Lung (tissue), 11 donors: ENCODE measurements at regions not wholly inside any gene's neighbourhood (a gene's known extent, or its start where the extent isn't known, plus 50 kb on each side); places are given as distances from the start of the nearest gene placed in this dataset.

Experiments used
- ATAC-seq: fragments of 200-7000 bp; cut with Tn5 transposase; one replicate; pipeline ENCODE4 v1.9.1; 2020; ENCODE audit warnings: moderate number of reproducible peaks; ENCODE audit not compliant: insufficient read depth, low FRiP score
- DNase-seq, 3 donors: peaks; one replicate each; pipeline ENCODE4 v3.0.0-alpha.2; 2013 to 2017
- H3K27ac ChIP-seq, 2 donors: one replicate each; pipeline ENCODE4 v1.5.1; 2013; ENCODE audit warnings: mild to moderate bottlenecking in 2 of 2, moderate library complexity in 2 of 2, control low read depth in 1 of 2, inconsistent platforms in 1 of 2, low read depth in 1 of 2, low read length in 1 of 2
- H3K27me3 ChIP-seq, 3 donors: one replicate each; pipeline ENCODE4 v1.5.1; 2013; ENCODE audit warnings: low read length in 2 of 3; ENCODE audit not compliant: control insufficient read depth in 3 of 3, insufficient read depth in 3 of 3
- H3K36me3 ChIP-seq, 4 donors: one replicate each; pipeline ENCODE4 v1.5.1; 2013; ENCODE audit warnings: low read length in 4 of 4, mild to moderate bottlenecking in 1 of 4, moderate library complexity in 1 of 4; ENCODE audit not compliant: control insufficient read depth in 4 of 4, insufficient read depth in 4 of 4
- H3K4me1 ChIP-seq, 5 donors: one replicate each; pipeline ENCODE4 v1.5.1; 2013; ENCODE audit warnings: low read length in 5 of 5, mild to moderate bottlenecking in 2 of 5, moderate library complexity in 1 of 5; ENCODE audit not compliant: control insufficient read depth in 5 of 5, insufficient read depth in 5 of 5
- H3K4me3 ChIP-seq: one replicate; pipeline ENCODE4 v1.5.1; 2013; ENCODE audit warnings: mild to moderate bottlenecking, control low read depth, moderate library complexity
- H3K9ac ChIP-seq, 2 donors: one replicate each; pipeline ENCODE4 v1.5.1; 2013; ENCODE audit warnings: low read length in 2 of 2, control low read depth in 1 of 2; ENCODE audit not compliant: insufficient read depth in 1 of 2
- H3K9me3 ChIP-seq, 4 donors: one replicate each; pipeline ENCODE4 v1.5.1; 2013; ENCODE audit warnings: low read length in 3 of 4, mild to moderate bottlenecking in 1 of 4, moderate library complexity in 1 of 4; ENCODE audit not compliant: control insufficient read depth in 4 of 4, insufficient read depth in 3 of 4
- CTCF ChIP-seq: IDR thresholded peaks from 2 replicates; pipeline ENCODE4 v1.5.1; 2012; ENCODE audit warnings: mild to moderate bottlenecking; ENCODE audit errors: control extremely low read depth, extremely low read depth
- whole genome bisulfite sequencing, 2 donors: extraction: QIAGEN DNeasy Blood & Tissue Kit; methylation state at CpG; one replicate each; pipeline ENCODE4 v1.1.7; 2013; 5-methylcytosine and 5-hydroxymethylcytosine counted together
- donor health status: control.
- donor health status: control.
- donor health status: Bipolar disorder and iron deficiency.
- donor health status: healthy.
- donor health status: DM: yes; HTN: yes; CAD: no.

DNA sequence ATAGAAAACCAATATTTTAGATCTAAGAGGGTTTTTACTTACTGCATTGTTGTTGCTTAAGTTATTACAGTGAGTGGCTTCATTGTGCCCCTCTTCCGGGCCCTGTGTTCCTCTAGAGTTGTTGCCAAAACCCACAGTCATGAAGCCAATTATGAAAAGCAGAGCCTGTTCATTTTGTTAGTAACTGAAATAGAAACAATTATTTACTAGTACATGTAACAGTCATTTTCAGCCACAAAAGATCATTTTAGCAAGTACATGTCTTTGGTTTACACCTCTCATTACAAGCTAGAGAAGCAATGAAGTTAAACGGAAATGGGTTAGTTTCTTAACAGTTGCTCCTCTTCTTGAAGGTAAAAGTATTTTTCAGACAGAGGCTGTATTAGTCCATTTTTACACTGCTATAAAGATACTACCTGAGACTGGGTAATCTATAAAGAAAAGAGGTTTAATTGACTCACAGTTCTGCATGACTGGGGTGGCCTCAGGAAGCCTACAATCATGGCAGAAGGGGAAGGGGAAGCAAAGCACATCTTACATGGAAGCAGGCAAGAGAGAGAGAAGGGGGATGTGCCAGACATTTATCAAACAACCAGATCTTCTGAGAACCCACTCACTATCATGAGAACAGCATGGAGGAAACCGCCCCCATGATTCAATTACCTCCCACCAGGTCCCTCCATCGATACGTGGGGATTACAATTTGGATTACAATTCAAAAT, 380.5 kb downstream of the SFMBT2 start:
- no peak for TF ChIP-seq CTCF
- Histone ChIP-seq H3K9ac (no peak overlapping the region), H3K36me3 (no peaks in the 10 kb centered on the region), H3K4me3 (no peak overlapping the region), H3K9me3 (no peaks in the 10 kb centered on the region), H3K4me1 (no peaks in the 10 kb centered on the region), H3K27ac (no peak overlapping the region), H3K27me3 (peaks cover 0 to 2% (median 0%) of the 10 kb centered on the region in 3 donors)
- ATAC-seq, result no peak
- no peak for DNase-seq
- WGBS, 2 donors, result 85 to 92% methylated on average over 5 of the region's 5 CpGs

GRCh38 chr10:7029672-7030071, 381.2 kb downstream of the SFMBT2 start:
- no peak for TF ChIP-seq CTCF
- Histone ChIP-seq H3K9ac (no peak overlapping the region), H3K9me3 (no peaks in the 10 kb centered on the region), H3K27me3 (no peaks in the 10 kb centered on the region), H3K4me3 (no peak overlapping the region), H3K36me3 (no peaks in the 10 kb centered on the region), H3K27ac (no peak overlapping the region), H3K4me1 (no peaks in the 10 kb centered on the region)
- DNase-seq (no peak), ATAC-seq (no peak)
- WGBS, 2 donors, result 43 to 45% methylated on average over 1 of the region's 1 CpG

GRCh38 chr10:7028809-7029166, 382.0 kb downstream of the SFMBT2 start:
- TF ChIP-seq CTCF, result no peak
- Histone ChIP-seq H3K27me3 (no peaks in the 10 kb centered on the region), H3K9me3 (no peaks in the 10 kb centered on the region), H3K27ac (no peak overlapping the region), H3K4me3 (no peak overlapping the region), H3K9ac (no peak overlapping the region), H3K4me1 (no peaks in the 10 kb centered on the region), H3K36me3 (no peaks in the 10 kb centered on the region)
- no peak for DNase-seq
- no peak for ATAC-seq
- 86 to 91% methylated on average over 1 of the region's 1 CpG for WGBS, 2 donors
